HEK293T (cell line): ENCODE measurements at regions not wholly inside any gene's neighbourhood (a gene's known extent, or its start where the extent isn't known, plus 50 kb on each side); places are given as distances from the start of the nearest gene placed in this dataset.

Experiments used
- ARNT ChIP-seq: fragments of 450-650 bp; IDR thresholded peaks from 2 replicates; pipeline ENCODE4 v1.6.1; 2017; ENCODE audit warnings: mild to moderate bottlenecking
- BHLHE40 ChIP-seq: fragments of 450-650 bp; IDR thresholded peaks from 2 replicates; pipeline ENCODE4 v1.6.1; 2016; ENCODE audit warnings: mild to moderate bottlenecking, moderate library complexity, borderline replicate concordance
- CTBP1 ChIP-seq: fragments of 450-650 bp; IDR thresholded peaks from 2 replicates; pipeline ENCODE4 v1.6.1; 2016; ENCODE audit warnings: borderline replicate concordance
- ELF4 ChIP-seq: fragments of 450-650 bp; IDR thresholded peaks from 2 replicates; pipeline ENCODE4 v1.6.1; 2017; ENCODE audit warnings: antibody characterized with exemption
- FOXA1 ChIP-seq: fragments of 450-650 bp; IDR thresholded peaks from 2 replicates; pipeline ENCODE4 v1.6.1; 2016; ENCODE audit warnings: mild to moderate bottlenecking
- FOXK2 ChIP-seq: fragments of 450-650 bp; IDR thresholded peaks from 2 replicates; pipeline ENCODE4 v1.6.1; 2016; ENCODE audit warnings: mild to moderate bottlenecking
- FOXM1 ChIP-seq: fragments of 450-650 bp; IDR thresholded peaks from 2 replicates; pipeline ENCODE4 v1.6.1; 2017; ENCODE audit warnings: mild to moderate bottlenecking, borderline replicate concordance
- HDGF ChIP-seq: fragments of 450-650 bp; IDR thresholded peaks from 2 replicates; pipeline ENCODE4 v1.6.1; 2017; ENCODE audit warnings: antibody characterized with exemption, borderline replicate concordance
- NFRKB ChIP-seq: fragments of 450-650 bp; IDR thresholded peaks from 2 replicates; pipeline ENCODE4 v1.6.1; 2016; ENCODE audit warnings: mild to moderate bottlenecking, moderate library complexity
- PKNOX1 ChIP-seq: fragments of 450-650 bp; IDR thresholded peaks from 2 replicates; pipeline ENCODE4 v1.6.1; 2016
- SP1 ChIP-seq: fragments of 450-650 bp; IDR thresholded peaks from 2 replicates; pipeline ENCODE4 v1.6.1; 2017
- SUZ12 ChIP-seq: fragments of 450-650 bp; IDR thresholded peaks from 2 replicates; pipeline ENCODE4 v1.6.1; 2016; ENCODE audit warnings: mild to moderate bottlenecking
- TARDBP ChIP-seq: fragments of 450-650 bp; IDR thresholded peaks from 2 replicates; pipeline ENCODE4 v1.6.1; 2016
- ZNF384 ChIP-seq: fragments of 450-650 bp; IDR thresholded peaks from 2 replicates; pipeline ENCODE4 v1.6.1; 2016

DNA sequence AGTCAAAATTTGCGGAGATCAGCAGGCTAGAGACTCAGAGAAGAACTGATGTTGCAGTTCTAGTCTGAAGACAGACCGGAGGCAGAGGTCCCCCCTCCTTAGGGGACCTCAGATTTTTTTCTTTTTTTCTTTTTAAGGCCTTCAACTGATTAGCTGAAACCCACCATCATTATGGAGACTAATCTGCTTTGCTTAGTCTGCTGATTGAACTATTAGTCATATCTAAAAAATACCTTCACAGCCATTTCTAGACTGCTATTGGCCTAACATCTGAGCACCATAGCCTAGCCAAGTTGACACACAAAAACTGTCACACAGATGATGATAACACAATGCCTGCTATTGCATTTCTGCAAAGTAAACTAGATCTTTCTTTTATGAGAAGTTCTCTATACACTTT lies 141.1 kb upstream of the TNFAIP3 start:
- no peak for TF ChIP-seq PKNOX1
- TF ChIP-seq ARNT = no peak
- TF ChIP-seq ELF4 = no peak
- TF ChIP-seq TARDBP = no peak
- no peak for TF ChIP-seq BHLHE40
- no peak for TF ChIP-seq HDGF
- no peak for TF ChIP-seq CTBP1
- no peak for TF ChIP-seq SUZ12
- no peak for TF ChIP-seq SP1
- TF ChIP-seq FOXM1 = no peak
- TF ChIP-seq FOXK2 = no peak
- TF ChIP-seq FOXA1 = no peak
- TF ChIP-seq ZNF384 = no peak
- TF ChIP-seq NFRKB = no peak
